PC-9 (cell line): ENCODE measurements at regions not wholly inside any gene's neighbourhood (a gene's known extent, or its start where the extent isn't known, plus 50 kb on each side); places are given as distances from the start of the nearest gene placed in this dataset.

ENCODE experiments used
- EZH2 ChIP-seq: fragments of 200-600 bp; sonication (generic); IDR thresholded peaks from 2 replicates; pipeline ENCODE4 v1.8.0; 2017; ENCODE audit warnings: antibody characterized with exemption, low read depth
- TF ChIP-seq, protein P1 (sequence below): fragments of 200-600 bp; sonication (generic); conservative IDR thresholded peaks from 2 replicates; pipeline ENCODE4 v1.6.1; 2017; ENCODE audit warnings: mixed run types, antibody characterized with exemption, mild to moderate bottlenecking, moderate library complexity

- TF ChIP-seq, protein P1, sequence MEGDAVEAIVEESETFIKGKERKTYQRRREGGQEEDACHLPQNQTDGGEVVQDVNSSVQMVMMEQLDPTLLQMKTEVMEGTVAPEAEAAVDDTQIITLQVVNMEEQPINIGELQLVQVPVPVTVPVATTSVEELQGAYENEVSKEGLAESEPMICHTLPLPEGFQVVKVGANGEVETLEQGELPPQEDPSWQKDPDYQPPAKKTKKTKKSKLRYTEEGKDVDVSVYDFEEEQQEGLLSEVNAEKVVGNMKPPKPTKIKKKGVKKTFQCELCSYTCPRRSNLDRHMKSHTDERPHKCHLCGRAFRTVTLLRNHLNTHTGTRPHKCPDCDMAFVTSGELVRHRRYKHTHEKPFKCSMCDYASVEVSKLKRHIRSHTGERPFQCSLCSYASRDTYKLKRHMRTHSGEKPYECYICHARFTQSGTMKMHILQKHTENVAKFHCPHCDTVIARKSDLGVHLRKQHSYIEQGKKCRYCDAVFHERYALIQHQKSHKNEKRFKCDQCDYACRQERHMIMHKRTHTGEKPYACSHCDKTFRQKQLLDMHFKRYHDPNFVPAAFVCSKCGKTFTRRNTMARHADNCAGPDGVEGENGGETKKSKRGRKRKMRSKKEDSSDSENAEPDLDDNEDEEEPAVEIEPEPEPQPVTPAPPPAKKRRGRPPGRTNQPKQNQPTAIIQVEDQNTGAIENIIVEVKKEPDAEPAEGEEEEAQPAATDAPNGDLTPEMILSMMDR = peak; percentile 33; the same call in 1 of the 2 replicates
- no peak for TF ChIP-seq EZH2
These were observed 328.3 kb downstream of the MFSD1 start for GRCh38 chr3:159130108-159130507.
